Right lobe of liver (tissue), 4 donors: ENCODE measurements at regions not wholly inside any gene's neighbourhood (a gene's known extent, or its start where the extent isn't known, plus 50 kb on each side); places are given as distances from the start of the nearest gene placed in this dataset.

Experiments
- POLR2A ChIP-seq: fragments of 450-650 bp; IDR thresholded peaks from one replicate; pipeline ENCODE4 v1.6.1; 2017; ENCODE audit warnings: antibody characterized with exemption, mild to moderate bottlenecking
- TF ChIP-seq, protein P1 (sequence below), 4 donors: fragments of 200-600 bp in 3 of 4; fragments of 450-650 bp in 1 of 4; IDR thresholded peaks; one replicate each; pipeline versions ENCODE4 v1.5.1 to v1.8.0; 2016 to 2022; ENCODE audit warnings: antibody characterized with exemption in 4 of 4, mild to moderate bottlenecking in 2 of 4
- donor health status: DM: no; HTN: no; CAD: no.
- donor health status: DM: no; HTN: no; CAD: no.
- donor health status: DM: no; HTN: yes; CAD: no.

DNA sequence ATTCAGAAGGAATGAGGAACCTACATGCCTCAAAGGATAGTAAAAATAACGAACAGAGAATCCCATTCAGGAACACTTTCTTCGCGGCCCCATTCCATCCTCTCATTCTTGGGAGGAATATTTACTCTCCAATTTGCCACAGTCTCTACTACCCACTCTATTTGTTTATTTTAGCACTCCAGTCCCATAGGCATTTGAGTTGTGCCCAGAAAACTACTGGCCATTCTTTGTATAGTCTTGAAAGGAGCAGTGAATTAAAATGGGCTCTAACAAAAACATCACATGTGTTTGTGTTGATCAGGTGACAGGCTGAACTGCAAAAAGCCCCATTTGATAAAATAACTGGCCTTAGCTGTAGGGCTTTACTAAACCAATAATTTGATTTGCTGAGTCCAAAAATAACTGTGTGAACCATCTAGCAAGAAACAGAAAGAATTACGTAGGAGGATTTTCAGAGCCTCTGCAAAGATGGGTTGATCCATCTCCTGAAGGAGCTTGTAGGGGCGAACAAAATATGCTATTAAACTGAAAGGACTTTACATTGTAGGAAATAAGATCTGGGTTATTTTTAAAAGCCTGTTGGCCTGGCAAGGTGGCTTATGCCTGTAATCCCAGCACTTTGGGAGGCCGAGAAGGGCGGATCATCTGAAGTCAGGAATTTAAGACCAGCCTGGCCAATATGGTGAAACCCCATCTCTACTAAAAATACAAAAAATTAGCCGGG is 142.3 kb upstream of the CPNE8 start:
- TF ChIP-seq, protein P1, sequence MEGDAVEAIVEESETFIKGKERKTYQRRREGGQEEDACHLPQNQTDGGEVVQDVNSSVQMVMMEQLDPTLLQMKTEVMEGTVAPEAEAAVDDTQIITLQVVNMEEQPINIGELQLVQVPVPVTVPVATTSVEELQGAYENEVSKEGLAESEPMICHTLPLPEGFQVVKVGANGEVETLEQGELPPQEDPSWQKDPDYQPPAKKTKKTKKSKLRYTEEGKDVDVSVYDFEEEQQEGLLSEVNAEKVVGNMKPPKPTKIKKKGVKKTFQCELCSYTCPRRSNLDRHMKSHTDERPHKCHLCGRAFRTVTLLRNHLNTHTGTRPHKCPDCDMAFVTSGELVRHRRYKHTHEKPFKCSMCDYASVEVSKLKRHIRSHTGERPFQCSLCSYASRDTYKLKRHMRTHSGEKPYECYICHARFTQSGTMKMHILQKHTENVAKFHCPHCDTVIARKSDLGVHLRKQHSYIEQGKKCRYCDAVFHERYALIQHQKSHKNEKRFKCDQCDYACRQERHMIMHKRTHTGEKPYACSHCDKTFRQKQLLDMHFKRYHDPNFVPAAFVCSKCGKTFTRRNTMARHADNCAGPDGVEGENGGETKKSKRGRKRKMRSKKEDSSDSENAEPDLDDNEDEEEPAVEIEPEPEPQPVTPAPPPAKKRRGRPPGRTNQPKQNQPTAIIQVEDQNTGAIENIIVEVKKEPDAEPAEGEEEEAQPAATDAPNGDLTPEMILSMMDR (IDR thresholded peaks at IDR 0.05): no peak
- no peak for TF ChIP-seq POLR2A
